NB4 (cell line): ENCODE measurements at regions not wholly inside any gene's neighbourhood (a gene's known extent, or its start where the extent isn't known, plus 50 kb on each side); places are given as distances from the start of the nearest gene placed in this dataset.

ENCODE experiments used
- MYC ChIP-seq: IDR thresholded peaks from 2 replicates; pipeline ENCODE4 v1.6.1; 2011; ENCODE audit warnings: low read depth, low read length
- TF ChIP-seq, protein P1 (sequence below): IDR thresholded peaks from one replicate; pipeline ENCODE4 v1.5.1; 2012; ENCODE audit warnings: low read depth, low read length

- no peak for TF ChIP-seq MYC
- TF ChIP-seq, protein P1, sequence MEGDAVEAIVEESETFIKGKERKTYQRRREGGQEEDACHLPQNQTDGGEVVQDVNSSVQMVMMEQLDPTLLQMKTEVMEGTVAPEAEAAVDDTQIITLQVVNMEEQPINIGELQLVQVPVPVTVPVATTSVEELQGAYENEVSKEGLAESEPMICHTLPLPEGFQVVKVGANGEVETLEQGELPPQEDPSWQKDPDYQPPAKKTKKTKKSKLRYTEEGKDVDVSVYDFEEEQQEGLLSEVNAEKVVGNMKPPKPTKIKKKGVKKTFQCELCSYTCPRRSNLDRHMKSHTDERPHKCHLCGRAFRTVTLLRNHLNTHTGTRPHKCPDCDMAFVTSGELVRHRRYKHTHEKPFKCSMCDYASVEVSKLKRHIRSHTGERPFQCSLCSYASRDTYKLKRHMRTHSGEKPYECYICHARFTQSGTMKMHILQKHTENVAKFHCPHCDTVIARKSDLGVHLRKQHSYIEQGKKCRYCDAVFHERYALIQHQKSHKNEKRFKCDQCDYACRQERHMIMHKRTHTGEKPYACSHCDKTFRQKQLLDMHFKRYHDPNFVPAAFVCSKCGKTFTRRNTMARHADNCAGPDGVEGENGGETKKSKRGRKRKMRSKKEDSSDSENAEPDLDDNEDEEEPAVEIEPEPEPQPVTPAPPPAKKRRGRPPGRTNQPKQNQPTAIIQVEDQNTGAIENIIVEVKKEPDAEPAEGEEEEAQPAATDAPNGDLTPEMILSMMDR, result peak; percentile 21
Measured at GRCh38 chr2:145186303-145186702, 666.4 kb upstream of the ZEB2 start.
